T-helper 2 cell (primary cell): ENCODE measurements at regions not wholly inside any gene's neighbourhood (a gene's known extent, or its start where the extent isn't known, plus 50 kb on each side); places are given as distances from the start of the nearest gene placed in this dataset.

Source experiments
- DNase-seq, 5 experiments: peaks; one replicate each; pipeline versions ENCODE4 v3.0.0 to v3.0.0-alpha.2; 2012 to 2022

DNA sequence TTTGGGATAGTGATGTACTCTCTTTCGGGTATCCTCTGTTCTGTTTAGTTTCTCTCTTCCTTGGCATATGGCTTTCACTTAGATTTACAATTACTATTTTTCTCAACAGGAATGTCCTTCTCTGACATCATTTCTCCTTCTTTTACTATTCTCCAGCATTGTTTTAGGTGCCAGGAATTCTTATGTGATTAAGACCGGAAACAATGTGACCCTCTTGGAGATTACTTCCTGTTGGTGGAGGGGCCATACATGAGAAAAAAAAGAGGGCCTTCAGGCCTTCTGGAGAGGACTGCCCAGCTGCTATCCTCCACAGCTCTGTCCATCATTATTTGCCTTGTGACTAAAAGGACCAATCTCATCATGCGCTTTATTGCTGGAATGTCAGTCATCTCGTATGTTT is 50.4 kb upstream of the ADAMTS5 start:
- DNase-seq, result no peak
